ENCODE measurements at regions not wholly inside any gene's neighbourhood (a gene's known extent, or its start where the extent isn't known, plus 50 kb on each side); places are given as distances from the start of the nearest gene placed in this dataset.

DNA sequence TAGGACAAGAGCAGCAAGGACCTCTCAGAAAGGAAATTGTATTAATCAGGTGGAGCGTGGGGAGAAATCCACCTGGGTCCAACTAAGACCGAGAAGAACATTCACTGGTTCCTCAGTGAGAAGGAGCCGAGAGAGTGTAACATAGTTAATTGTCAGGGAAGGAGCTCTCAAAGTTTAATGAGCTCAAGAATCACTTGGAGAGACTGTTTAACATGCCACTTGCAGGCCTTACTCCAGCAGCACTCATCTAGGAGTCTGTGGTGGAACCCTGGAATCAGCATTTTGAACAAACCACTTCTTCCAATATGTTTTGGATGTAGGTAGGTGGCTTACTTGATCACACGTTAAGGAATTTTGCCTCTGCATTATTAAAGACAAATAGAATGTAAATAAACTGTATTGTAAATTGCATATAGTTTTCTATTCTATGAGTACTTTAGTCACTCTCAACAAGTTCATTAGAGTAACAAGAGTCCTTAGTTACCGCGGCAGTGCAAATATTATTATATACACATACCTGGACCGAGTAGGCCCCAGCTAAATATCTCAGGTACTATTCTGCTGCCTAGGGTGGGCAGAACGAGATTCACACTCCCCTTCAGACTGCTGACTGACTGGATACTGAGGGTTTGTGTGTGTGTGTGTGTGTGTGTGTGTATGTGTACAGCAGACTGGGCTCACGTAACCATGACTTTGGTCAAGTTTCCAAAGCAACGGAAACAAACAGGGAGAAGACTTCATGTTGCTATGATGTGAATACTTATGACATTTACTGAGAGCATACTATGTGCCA lies 203.2 kb upstream of the USP24 start:
- no peak for DNase-seq

DNA sequence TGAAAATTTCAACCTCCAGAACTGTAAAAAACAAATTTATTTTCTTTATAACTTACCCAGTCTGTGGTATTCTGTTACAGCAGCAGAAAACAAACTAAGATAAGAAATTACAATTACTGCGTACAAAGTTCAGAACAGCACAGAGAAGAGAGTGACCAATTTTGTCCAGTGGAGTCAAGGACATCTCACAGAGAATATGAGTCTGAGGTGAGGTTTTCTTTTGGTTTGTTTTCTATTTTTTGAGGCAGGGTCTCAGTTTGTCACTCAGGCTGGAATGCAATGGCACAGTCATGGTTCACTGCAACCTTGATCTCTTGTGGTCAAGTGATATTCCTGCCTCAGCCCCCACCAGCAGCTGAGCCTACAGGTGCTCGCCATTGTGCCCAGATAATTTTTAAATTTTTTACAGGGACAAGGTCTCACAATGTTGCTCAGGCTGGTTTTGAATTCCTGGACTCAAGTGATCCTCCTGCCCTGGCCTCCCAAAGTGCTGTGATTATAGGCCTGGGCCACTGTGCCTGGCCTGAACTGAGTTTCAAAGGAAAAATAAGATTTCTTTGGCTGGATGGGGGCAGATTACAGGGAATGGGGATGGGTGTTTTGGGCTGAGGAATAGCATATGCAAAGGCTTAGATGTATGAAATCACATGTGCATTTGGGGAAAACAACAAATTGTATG lies 201.1 kb upstream of the USP24 start:
- DNase-seq, result no peak

DNA sequence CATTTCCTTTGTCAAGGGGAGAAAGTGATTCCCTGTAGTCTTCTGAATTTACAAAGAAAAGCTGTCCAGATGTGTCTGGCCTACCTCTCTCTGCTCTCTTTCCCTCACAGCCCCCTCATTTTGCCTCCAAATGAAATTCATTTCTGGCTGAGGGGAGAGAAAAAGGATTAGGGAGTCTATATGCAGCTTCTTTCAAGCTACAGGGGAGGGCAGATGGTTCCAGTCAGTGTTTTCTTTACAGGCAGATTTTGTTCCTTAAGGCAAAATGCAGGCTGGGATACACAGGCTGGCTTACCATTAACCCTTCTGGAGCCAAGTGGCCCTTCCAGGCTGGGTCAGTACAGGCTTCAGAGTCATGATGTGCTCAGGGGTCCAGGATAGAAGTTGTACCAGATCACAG lies 198.1 kb upstream of the USP24 start:
- no peak for DNase-seq

DNA sequence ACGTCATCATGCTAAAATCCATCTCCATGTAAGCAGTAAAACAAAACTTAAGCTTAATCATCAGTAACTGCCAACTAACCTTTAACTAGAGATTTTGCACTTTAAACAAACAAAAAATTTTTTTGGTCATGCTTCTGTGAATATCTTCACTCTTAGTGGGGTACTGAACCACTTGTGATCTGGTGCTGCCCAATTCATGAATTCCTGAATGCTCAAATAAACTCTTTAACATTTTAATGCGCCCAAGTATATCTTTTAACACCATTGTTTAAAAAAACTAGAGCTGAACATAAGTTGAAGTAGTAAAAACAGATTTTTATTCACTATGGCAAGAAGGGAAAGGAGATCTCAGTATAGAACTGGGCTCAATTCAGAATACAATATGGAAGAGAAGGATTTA lies 196.9 kb upstream of the USP24 start:
- DNase-seq, result no peak

DNA sequence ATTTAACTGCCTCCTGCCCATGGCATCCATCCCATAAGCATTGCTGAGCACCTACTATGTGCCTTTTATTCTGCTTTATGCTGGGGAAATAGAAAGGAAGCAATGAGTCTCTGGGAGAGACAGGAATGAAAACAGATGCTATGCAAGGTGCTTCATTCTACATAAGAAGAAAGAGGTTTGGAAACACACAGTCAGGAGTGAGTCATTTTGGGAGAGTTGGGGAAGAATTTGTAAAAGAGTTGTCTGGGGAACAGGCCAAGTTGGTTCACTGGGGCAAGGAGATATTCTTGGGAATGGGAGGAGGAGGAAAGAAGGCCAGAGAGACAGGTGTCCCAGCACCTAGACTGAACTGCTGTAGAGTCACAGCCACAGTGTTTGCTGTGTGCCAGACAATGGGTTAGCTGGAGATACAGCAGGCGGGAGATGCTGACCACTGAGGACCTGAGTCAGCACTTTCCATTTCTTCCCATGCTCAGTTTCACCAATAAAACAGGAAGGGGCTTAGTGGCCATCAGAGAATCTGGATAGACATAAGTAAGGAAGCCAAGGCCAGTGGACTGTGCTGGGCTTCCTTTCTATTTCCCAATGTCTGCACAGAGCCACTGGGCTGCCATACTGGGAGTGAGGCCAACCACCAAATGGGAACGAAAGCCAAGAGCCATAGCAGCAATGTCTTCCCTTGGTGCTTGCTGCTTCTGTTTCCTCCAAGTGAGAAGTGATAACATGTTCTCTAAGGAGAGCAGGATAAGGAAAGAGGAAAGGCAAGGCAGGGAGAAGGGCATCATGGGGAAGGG lies 187.7 kb upstream of the USP24 start:
- DNase-seq, result no peak

DNA sequence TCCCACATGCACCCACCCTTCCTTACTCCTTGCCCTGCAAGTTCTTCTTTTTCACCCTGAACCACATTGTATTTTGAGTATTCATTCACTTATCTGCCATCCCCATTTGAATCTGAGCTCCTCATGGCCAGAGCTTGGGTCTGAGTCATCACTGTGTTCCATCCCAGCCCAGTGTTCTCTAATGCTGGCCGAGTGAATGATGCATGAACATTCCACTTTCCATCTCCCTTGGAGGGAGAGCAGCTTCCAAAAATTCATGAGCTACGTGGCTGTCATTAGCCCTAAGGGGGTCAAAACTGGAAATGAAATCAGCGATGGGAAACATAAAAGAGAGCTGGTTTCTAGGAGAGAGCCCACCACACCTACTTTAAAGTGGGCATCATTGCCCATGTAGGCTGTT lies 187.0 kb upstream of the USP24 start:
- DNase-seq, result no peak

DNA sequence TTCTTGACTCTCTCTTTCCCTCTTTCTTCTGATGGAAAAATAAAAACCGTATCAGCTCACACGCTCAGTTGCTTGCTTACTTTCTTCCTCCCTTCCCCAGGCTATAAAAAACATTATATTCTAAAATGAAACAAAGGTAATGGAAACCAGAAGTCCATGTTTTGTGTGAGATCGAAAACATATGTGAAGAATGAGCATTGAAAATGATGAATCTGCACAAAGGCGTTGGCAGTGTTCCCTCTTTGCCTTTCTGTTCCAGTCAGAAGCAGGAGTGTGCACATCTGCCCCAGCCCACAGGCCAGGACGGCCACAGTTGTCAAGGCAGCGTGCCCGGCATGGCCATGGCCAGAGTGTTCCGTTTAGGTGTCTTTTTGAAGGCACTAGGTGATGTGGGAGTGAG lies 185.3 kb upstream of the USP24 start:
- no peak for DNase-seq

DNA sequence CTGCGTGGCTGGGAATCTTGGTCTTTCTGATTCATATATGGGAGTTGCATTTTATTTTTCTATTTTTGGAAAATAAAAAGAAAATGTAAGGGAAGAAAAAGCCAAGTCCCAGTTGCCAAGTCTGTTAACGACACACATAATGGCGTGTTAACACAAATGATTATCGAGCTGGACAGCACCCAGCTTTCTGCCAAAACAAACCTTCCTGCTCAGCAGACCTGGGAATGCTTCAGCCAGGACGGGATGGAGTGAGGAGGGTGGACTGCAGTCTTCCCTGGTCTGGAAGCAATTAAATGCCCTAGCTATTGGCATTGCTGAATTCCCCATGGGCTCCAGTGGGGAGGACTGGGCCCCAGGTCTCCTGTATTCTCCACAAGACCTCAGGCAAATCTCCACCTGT lies 184.2 kb upstream of the USP24 start:
- no peak for DNase-seq

DNA sequence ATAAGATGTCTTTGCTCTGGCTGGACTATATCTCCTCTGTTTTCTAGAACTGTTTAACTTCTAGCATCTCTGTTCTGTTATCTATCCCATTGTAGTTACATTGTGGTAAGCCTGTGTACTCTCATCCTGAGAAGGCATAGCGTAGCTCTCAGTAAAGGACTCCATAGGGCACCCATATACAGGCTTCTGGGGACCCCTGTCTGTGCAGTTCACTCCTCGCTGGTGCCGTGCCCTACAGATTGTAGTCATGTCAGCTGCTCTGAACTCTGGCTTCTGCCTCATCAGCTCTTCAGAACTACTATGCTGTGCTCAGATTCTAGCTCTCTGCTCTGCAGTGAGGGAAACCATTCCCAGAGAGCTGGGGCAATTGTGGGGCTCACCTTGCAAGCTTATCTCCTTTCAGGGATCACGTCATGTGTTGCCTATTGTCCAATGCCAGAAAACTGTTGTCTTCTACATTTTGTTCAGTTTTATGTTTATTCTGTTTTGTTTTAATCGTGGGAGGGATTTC lies 181.3 kb upstream of the USP24 start:
- DNase-seq, result no peak

DNA sequence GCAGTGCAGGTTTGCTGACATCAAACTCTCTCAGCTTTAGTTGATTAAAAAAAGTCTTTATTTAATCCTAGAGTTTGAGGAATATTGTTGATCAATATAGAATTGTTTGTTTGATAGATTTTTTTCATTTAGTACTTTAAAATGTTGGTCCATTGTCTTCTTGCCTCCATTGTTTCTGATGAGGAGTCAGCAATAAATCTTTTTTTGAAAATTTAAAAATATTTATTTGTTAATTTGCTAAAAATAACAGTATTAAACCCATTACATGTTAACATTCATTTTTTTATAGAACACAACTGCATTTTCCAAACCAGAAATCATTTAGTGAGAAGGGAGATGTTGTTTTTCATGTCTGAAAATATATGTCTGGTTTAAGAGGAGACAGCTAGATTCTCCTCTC lies 173.8 kb upstream of the USP24 start:
- no peak for DNase-seq

DNA sequence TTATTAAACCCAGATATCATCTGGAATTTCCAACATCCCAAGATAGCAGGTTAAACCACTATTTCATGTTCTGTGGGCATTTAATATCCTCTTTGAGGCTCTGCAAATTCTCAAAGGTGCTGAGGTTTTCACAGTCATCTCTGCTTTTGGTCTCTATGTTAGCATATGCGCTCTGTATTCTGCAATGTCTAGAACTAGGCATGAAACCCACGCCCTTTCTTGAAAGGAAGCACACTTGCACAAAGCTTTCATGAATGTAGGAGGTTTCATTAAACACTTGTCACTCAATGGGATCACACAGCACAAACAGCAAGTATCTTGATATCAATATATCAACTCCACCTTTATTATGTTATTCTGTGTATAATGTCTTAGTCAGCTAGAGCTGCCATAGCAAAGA lies 172.0 kb upstream of the USP24 start:
- DNase-seq, result no peak

DNA sequence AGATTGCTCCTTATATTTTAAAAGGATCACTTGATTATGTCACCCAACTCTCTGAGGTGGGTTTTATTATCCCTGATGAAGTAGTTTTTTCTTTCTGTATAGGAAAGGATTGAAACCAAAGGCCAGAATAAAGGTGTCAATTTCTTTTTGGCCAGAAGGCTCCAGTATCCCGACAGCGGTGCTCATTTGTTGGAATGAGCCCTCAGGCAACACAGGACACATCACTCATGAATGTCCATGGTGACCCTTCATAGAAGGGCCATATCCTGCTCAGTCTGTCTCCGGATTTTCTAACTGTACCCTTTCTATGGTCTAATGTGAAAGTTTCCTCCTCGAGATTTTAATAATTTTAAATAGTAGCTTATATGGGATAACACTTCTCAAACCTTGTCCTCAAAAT lies 171.3 kb upstream of the USP24 start:
- DNase-seq, result no peak

DNA sequence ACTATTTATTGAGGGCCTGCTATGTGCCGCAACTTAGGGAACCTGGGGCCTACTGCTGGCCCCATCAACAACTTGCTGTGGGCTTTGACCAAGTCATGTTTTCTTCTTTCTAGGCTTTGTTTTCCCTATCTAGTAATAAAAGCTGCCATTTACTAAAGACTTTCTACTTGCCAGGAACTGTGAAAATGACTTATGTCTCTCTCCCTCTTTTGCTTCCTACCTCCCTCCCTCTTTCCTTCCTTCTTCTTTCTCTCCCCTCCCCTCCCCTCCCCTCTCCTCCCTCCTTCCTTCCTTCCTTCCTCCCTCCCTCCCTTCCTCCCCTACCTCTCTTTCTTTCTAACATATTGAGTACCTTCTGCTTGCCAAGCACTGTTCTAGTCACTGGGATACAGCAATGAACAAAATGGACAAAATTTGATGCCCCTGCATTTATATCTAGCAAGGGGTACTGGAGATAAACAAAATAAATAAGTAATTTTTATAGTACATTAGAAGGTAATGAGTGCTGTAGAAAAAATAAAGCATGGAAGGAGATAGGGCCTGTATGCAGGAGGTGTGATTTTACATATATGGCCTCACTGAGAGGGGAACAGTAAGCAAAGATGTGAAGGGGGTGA lies 170.3 kb upstream of the USP24 start:
- no peak for DNase-seq

DNA sequence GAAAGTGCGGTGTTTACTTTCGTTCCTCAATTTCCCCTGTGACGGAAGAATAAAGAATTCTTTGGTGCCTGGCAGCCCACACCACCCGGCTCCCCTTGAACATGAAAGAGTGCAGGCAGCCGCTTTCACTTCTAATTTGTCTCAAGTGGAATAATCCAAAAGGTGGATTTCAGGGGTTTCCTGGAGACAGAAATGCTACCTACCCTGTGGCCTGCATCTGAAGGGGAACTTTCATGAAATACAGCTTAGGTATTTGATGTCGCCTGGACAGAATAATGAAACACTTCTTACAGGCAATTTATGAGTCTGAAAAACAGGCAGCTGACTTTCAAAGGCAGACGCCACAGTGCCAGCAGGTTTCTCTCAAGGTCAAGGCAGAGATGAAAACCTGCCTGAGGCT lies 169.5 kb upstream of the USP24 start:
- DNase-seq, result no peak

DNA sequence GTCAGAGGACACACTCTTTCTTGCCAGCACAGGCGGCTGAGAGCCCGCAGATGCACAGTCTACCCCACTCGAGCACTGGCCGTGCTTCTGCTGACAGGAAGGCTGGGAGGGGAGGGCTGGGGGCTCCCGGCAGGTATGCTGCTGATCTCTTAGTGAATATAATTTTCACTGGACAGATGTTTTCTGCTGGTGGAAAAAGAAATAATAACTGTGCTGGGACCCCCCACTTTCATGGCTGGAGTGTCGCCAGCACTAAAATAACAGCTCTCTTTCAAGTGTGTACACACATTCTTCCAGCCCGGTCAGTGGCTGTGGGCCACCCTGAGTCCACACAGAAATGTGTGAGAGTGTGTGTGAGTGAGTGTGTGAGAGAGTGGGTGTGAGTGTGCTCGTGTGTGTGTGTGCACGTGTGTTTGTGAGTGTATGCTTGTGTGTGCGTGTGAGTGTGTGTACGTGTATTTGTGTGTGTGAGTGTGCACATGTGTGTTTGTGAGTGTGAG lies 167.7 kb upstream of the USP24 start:
- no peak for DNase-seq

DNA sequence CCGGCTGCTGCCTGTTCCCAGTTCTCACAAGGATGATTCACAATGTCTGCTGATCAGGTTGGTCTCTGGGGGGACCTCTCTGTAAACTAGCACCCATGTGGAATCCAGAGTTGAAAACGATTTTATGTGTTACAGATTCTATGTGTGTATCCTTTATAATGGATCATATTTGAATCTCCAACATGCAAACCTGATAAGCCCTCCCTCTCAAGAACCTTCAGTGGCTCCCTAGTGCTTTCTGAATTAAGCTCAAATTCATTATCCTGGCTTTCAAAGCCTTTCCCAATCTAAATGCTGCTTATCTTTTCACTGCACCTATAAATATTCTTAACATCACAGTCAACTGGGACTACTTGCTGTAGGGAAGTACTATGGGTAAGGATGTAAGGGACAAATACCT lies 166.8 kb upstream of the USP24 start:
- DNase-seq, result no peak

DNA sequence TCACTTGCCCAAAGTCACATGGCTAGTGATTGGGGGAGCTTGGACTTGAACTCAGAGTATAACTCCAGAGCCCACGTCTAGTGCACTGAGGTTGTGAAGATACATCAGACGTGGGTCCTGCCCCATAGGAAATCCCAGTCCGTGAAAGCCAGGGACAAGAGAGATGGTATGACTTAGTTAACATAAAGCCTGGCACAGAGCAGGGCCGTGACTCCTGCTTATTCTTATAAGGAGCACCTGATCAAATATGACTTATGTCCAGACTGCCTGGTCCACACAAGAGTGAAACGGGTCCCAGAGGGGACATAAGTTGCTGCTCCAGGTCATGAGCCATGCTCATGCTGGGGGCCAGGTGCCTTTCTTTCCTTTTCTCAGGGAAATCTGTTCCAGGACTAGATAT lies 166.3 kb upstream of the USP24 start:
- DNase-seq, result no peak

DNA sequence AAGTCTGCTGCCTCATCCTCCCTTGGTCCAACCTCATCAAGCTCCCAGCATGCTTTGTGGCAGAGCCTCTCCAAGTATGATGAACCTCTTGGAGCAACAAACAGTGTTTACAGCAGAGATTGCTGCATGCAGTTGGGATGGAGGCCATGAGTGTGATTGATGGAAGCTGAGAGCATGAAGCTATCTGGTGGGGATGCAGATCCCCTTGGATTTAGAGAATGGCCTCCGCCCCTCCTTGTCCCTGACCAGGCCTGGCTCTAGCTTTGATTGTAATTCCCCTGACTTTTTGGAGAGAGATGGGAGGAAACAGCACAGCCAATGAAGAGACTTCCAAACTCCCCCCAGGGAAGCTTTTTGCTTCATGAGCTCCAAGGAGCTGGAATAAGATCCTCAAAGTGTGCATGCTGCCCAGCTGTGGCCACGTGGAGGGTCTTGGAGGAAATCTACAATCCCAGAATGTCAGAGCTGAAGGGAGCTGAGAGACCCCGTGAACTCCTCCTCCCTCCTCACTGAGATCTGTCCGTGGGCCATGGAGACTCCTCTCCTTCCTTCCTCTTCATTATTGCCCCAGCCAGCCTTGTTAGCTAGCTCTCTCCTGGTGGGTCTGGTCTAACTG lies 165.3 kb upstream of the USP24 start:
- DNase-seq, result no peak

DNA sequence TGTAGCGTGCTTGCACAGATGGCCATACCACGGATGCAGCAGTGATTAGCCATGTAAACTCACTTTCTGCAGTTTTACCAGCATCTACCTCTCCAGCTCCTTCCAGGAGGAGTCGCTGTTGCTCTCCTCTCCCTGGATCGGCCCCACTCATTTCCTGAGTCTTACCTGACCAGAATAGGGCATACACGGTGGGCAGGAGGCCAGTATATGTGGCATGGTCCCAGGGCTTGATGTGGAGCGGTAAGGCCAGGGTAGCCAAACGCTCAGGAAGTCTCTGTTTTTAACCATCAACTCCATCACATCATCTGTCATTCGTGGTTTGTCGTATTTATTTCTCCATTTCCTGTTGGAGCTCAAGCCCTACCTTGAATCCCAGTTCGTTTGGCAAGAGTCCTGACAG lies 163.4 kb upstream of the USP24 start:
- DNase-seq, result no peak

DNA sequence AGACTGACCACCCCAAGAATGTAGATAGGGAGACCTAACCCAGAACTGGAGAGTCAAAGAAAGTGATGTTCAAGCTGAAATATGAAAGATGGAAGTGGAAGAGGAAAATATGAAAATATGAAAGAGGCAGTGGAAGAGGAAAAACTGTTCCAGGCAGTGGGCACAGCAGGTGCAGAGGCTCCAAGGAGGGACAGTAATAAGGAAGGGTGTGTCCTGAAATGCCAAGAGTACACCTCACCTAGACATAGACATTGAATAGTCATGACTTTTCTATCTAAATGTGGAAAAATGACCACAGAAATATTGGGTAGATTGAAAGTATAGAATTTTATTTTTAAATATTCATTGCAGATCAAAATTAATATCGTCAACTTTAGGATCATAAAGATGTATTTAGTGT lies 161.7 kb upstream of the USP24 start:
- DNase-seq, result no peak

DNA sequence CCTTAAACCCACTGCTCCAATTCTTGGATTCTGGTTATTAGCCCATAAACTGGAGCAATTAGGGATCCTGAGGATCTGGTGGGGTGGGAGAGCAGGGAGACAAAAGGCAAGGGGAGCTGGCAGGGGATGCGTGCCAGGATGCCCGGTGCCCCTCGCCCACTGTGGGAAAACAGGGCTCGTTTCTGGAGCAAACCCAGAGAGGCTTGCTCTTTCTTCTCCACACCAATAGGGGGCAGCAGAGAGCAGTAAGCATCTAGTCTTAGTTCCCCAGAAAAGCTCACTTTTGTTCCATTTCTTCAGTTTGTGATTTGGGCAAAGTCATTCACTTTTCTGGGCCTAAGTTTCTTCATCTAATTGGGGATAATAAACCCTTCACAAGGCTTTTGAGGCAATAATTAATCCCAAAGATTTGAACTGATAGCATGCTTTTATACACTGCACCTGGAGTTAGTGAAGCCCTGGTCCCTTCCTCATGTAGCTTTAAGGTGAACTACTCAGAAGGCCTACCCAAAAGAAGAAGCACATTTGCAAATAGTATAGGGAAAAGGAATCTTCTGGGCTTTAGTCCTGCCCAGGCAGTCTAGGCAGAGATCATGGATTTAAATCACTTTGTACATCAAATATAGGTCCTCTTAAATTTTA lies 160.6 kb upstream of the USP24 start:
- DNase-seq, result peak; percentile 41

Measured in NCI-H2107 (cell line).